Spleen (tissue), 11 donors: ENCODE measurements at regions not wholly inside any gene's neighbourhood (a gene's known extent, or its start where the extent isn't known, plus 50 kb on each side); places are given as distances from the start of the nearest gene placed in this dataset.

ENCODE experiments used
- DNase-seq: peaks from one replicate; pipeline ENCODE4 v3.0.0-alpha.2; 2020
- H3K27ac ChIP-seq, 8 donors: fragments of 200-600 bp; sonication (generic) in 7 of 8; 1 replicate in 4 of 8; 2 replicates in 4 of 8; pipeline versions ENCODE4 v1.5.0 to v1.8.0; 2016 to 2021; ENCODE audit warnings: inconsistent platforms in 4 of 8, mild to moderate bottlenecking in 4 of 8, moderate library complexity in 1 of 8
- H3K27me3 ChIP-seq, 7 donors: fragments of 200-600 bp; sonication (generic) in 6 of 7; replicated peaks in 1 of 7; 1 replicate in 4 of 7; 2 replicates in 3 of 7; pipeline versions ENCODE4 v1.5.0 to v1.8.0; 2016 to 2021; ENCODE audit warnings: inconsistent platforms in 3 of 7, mild to moderate bottlenecking in 1 of 7
- H3K36me3 ChIP-seq, 6 donors: fragments of 200-600 bp; sonication (generic) in 5 of 6; 1 replicate in 4 of 6; 2 replicates in 2 of 6; pipeline versions ENCODE4 v1.5.0 to v1.8.0; 2016 to 2021; ENCODE audit warnings: inconsistent platforms in 2 of 6
- H3K4me1 ChIP-seq, 6 donors: fragments of 200-600 bp; sonication (generic) in 5 of 6; 1 replicate in 3 of 6; 2 replicates in 3 of 6; pipeline versions ENCODE4 v1.5.0 to v1.8.0; 2016 to 2021; ENCODE audit warnings: inconsistent platforms in 3 of 6
- H3K4me3 ChIP-seq, 8 donors: fragments of 200-600 bp; sonication (generic) in 7 of 8; 1 replicate in 4 of 8; 2 replicates in 4 of 8; pipeline versions ENCODE4 v1.5.0 to v1.8.0; 2016 to 2021; ENCODE audit warnings: inconsistent platforms in 4 of 8, mild to moderate bottlenecking in 4 of 8, moderate library complexity in 2 of 8
- H3K9me3 ChIP-seq, 8 donors: fragments of 200-600 bp; sonication (generic) in 7 of 8; 1 replicate in 4 of 8; 2 replicates in 4 of 8; pipeline versions ENCODE4 v1.5.0 to v1.8.0; 2016 to 2021; ENCODE audit warnings: inconsistent platforms in 4 of 8
- CTCF ChIP-seq, 11 experiments: fragments of 200-600 bp in 7 of 11; fragments of 450-650 bp in 4 of 11; sonication (generic) in 4 of 11; IDR thresholded peaks in 8 of 11; conservative IDR thresholded peaks in 3 of 11; 1 replicate in 7 of 11; 2 replicates in 4 of 11; pipeline versions ENCODE4 v1.4.0 to v1.8.0; 2016 to 2021; ENCODE audit warnings: antibody characterized with exemption in 11 of 11, inconsistent platforms in 4 of 11, mild to moderate bottlenecking in 1 of 11
- POLR2A ChIP-seq, 3 donors: fragments of 450-650 bp; IDR thresholded peaks; one replicate each; pipeline ENCODE4 v1.5.1; 2017; ENCODE audit warnings: antibody characterized with exemption in 3 of 3, mild to moderate bottlenecking in 1 of 3
- POLR2AphosphoS5 ChIP-seq, 3 donors: sonication (generic); formaldehyde crosslinking; IDR thresholded peaks; one replicate each; pipeline ENCODE4 v1.5.1; 2017; ENCODE audit warnings: antibody characterized with exemption in 3 of 3
- WGBS, 5 donors: extraction: QIAGEN DNeasy Blood & Tissue Kit in 3 of 5; methylation state at CpG; one replicate each; pipeline versions ENCODE4 v1.1.5 to v1.1.7; 2013 to 2018; 5-methylcytosine and 5-hydroxymethylcytosine counted together
- intact Hi-C: fragments of 100-400 bp; cut with DNase I; formaldehyde crosslinking; loops from one replicate; pipeline ENCODE4 v1.15.0; 2023; ENCODE audit warnings: low total_unique reads
- donor health status: healthy with polysubstance abuse.
- donor health status: DM: no; HTN: no; CAD: no; lungs with moderate emphysema.
- donor health status: DM: no; HTN: no; CAD: no.
- donor health status: Bipolar disorder and iron deficiency.
- donor health status: healthy.
- donor health status: DM: no; HTN: no; CAD: no.
- donor health status: DM: yes; HTN: yes; CAD: no.

- H3K4me3 ChIP-seq: no peak overlapping the region
- no peaks in the 10 kb centered on the region for H3K4me1 ChIP-seq
- no peaks in the 10 kb centered on the region for H3K36me3 ChIP-seq
- DNase-seq: no peak
- intact Hi-C loops: no loop called here
- peaks cover 0 to 38% (median 0%) of the 10 kb centered on the region in 7 donors for H3K27me3 ChIP-seq
- no peak overlapping the region for H3K27ac ChIP-seq
- WGBS, 5 donors: 79 to 82% (median 79%) methylated on average over 9 to 11 of the region's 13 CpGs
- H3K9me3 ChIP-seq: no peaks in the 10 kb centered on the region
- TF ChIP-seq CTCF (IDR thresholded peaks at IDR 0.05 in 8 of 11, conservative IDR thresholded peaks at IDR 0.05 in 3 of 11) (no peak), POLR2AphosphoS5 (IDR thresholded peaks at IDR 0.05) (no peak), POLR2A (IDR thresholded peaks at IDR 0.05) (no peak)
Measured at GRCh38 chr11:135046986-135047385, 634.9 kb upstream of the B3GAT1 start.

- H3K27me3 ChIP-seq: peaks cover 0 to 38% (median 0%) of the 10 kb centered on the region in 7 donors
- intact Hi-C loops: no loop called here
- H3K4me3 ChIP-seq: no peak overlapping the region
- no peak for TF ChIP-seq POLR2A (IDR thresholded peaks at IDR 0.05)
- no peak for TF ChIP-seq CTCF (IDR thresholded peaks at IDR 0.05 in 8 of 11, conservative IDR thresholded peaks at IDR 0.05 in 3 of 11)
- H3K36me3 ChIP-seq: no peaks in the 10 kb centered on the region
- H3K4me1 ChIP-seq: no peaks in the 10 kb centered on the region
- DNase-seq: no peak
- no peaks in the 10 kb centered on the region for H3K9me3 ChIP-seq
- H3K27ac ChIP-seq: no peak overlapping the region
- 54 to 77% (median 67%) methylated on average over 5 to 6 of the region's 8 CpGs for WGBS, 5 donors
Measured at GRCh38 chr11:135046556-135046955, 634.5 kb upstream of the B3GAT1 start.

GRCh38 chr11:135043434-135043833 lies 631.4 kb upstream of the B3GAT1 start:
- intact Hi-C loops: no loop called here
- TF ChIP-seq CTCF (IDR thresholded peaks at IDR 0.05 in 8 of 11, conservative IDR thresholded peaks at IDR 0.05 in 3 of 11): no peak
- no peak for TF ChIP-seq POLR2A (IDR thresholded peaks at IDR 0.05)
- TF ChIP-seq POLR2AphosphoS5 (IDR thresholded peaks at IDR 0.05): no peak
- 80 to 92% (median 86%) methylated on average over 4 of the region's 4 CpGs for WGBS, 5 donors

GRCh38 chr11:135037828-135038227 lies 625.8 kb upstream of the B3GAT1 start:
- no peak for DNase-seq
- no peaks in the 10 kb centered on the region for H3K36me3 ChIP-seq
- intact Hi-C loops: no loop called here
- peaks cover 0 to 18% (median 0%) of the 10 kb centered on the region in 7 donors for H3K27me3 ChIP-seq
- no peak for TF ChIP-seq POLR2A (IDR thresholded peaks at IDR 0.05)
- TF ChIP-seq CTCF (IDR thresholded peaks at IDR 0.05 in 8 of 11, conservative IDR thresholded peaks at IDR 0.05 in 3 of 11): no peak
- TF ChIP-seq POLR2AphosphoS5 (IDR thresholded peaks at IDR 0.05): no peak
- H3K4me3 ChIP-seq: no peak overlapping the region
- no peaks in the 10 kb centered on the region for H3K9me3 ChIP-seq
- H3K4me1 ChIP-seq: no peaks in the 10 kb centered on the region
- WGBS, 5 donors: 70 to 87% (median 80%) methylated on average over 3 to 5 of the region's 5 CpGs
- no peak overlapping the region for H3K27ac ChIP-seq

More at GRCh38 chr11:135043434-135043833, 631.4 kb upstream of the B3GAT1 start:
- H3K9me3 ChIP-seq: no peaks in the 10 kb centered on the region
- no peak overlapping the region for H3K27ac ChIP-seq
- H3K36me3 ChIP-seq: no peaks in the 10 kb centered on the region
- no peaks in the 10 kb centered on the region for H3K4me1 ChIP-seq
- peaks cover 0 to 38% (median 0%) of the 10 kb centered on the region in 7 donors for H3K27me3 ChIP-seq
- DNase-seq: no peak
- no peak overlapping the region for H3K4me3 ChIP-seq
